ENCODE measurements at regions not wholly inside any gene's neighbourhood (a gene's known extent, or its start where the extent isn't known, plus 50 kb on each side); places are given as distances from the start of the nearest gene placed in this dataset.
"Not testable (repeated sequence)": the region's sequence is repeated elsewhere in the genome, so short reads cannot be mapped to it uniquely, and the experiment has no call there.

- TF ChIP-seq ZNF274 (IDR thresholded peaks at IDR 0.05; ENCODE audit: low read depth, low read length): no peak
- no peak overlapping the region for H3K4me3 ChIP-seq (ENCODE audit: low read length)
Observed at GRCh38 chr1:41983451-41983850, 64.7 kb upstream of the HIVEP3 start.

GRCh38 chr1:41981796-41982195 is 63.1 kb upstream of the HIVEP3 start:
- no peak overlapping the region for H3K4me3 ChIP-seq (ENCODE audit: low read length)
- TF ChIP-seq ZNF274 (IDR thresholded peaks at IDR 0.05; ENCODE audit: low read depth, low read length): no peak

DNA sequence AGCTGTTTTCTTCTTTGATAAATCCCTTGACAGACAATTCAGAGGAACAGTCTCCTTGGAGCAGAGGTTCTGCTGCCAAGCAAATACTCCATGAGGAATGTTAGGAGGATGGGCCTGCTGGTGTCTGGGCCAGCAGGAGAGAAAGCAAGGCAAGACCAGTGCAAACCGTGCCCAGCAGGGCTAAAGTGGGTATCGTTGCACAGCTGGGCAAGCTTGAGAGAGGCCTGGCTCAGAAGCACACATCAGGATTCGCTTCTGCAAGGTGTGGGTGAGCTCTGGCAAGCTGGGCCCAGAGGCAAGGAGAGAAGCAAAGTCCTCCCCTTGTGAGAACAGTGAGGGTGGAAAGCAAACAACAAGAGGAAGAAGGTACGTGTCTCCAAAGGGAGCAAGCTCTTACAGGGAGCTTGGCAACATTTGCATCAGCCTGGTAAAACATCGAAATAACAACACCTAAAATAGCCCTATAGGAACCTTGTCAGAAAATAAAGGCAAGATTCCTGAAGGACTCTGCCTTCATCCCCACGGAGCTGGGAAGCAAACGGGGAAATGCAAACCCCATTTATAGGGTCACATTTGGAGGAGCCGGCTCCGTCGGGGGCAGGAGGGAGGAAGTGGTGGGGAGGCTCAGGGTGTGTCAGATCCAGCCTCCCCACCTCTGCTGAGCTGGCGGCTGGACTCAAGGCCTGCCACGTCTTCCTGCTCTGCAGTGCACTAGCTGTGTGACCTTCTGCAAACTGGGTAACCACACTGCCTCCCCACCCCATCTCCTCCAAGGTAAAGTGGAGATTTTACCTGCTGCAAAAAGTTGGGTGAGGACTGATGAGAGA is 62.3 kb upstream of the HIVEP3 start:
- no peak overlapping the region for H3K4me3 ChIP-seq (ENCODE audit: low read length)
- no peak for TF ChIP-seq ZNF274 (IDR thresholded peaks at IDR 0.05; ENCODE audit: low read depth, low read length)

GRCh38 chr1:41978986-41979385 is 60.3 kb upstream of the HIVEP3 start:
- no peak for TF ChIP-seq ZNF274 (IDR thresholded peaks at IDR 0.05; ENCODE audit: low read depth, low read length)
- H3K4me3 ChIP-seq (ENCODE audit: low read length): no peak overlapping the region

- no peak for TF ChIP-seq ZNF274 (IDR thresholded peaks at IDR 0.05; ENCODE audit: low read depth, low read length)
- no peak overlapping the region for H3K4me3 ChIP-seq (ENCODE audit: low read length)
Observed at GRCh38 chr1:41977326-41977725, 58.6 kb upstream of the HIVEP3 start.

- H3K4me3 ChIP-seq (ENCODE audit: low read length): no peak overlapping the region
- no peak for TF ChIP-seq ZNF274 (IDR thresholded peaks at IDR 0.05; ENCODE audit: low read depth, low read length)
Observed at GRCh38 chr1:41976671-41977070, 57.9 kb upstream of the HIVEP3 start.

GRCh38 chr1:41975850-41976569 is 57.3 kb upstream of the HIVEP3 start:
- TF ChIP-seq ZNF274 (IDR thresholded peaks at IDR 0.05; ENCODE audit: low read depth, low read length): no peak
- no peak overlapping the region for H3K4me3 ChIP-seq (ENCODE audit: low read length)

DNA sequence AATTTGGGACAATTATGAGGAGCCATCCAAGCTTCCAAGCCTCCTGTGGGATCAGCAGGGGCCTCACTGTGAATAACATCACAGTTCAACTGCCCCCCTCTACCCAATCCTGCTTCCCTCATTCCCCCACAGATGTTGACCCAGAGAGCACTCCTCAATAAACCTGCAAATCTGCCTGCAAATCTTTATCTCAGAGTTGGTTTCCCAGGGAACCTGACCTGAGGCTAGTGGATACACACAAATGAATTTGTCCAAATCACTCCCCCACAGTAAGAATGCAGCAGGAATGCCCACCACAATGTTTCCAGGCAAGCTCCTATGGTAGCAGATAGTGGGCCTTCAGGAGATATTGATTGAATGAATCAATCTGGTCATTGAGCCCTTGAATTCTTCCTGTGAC is 56.4 kb upstream of the HIVEP3 start:
- no peak overlapping the region for H3K4me3 ChIP-seq (ENCODE audit: low read length)
- TF ChIP-seq ZNF274 (IDR thresholded peaks at IDR 0.05; ENCODE audit: low read depth, low read length): no peak

GRCh38 chr1:41968557-41968956 is 49.8 kb upstream of the HIVEP3 start:
- not testable (repeated sequence) for H3K4me3 ChIP-seq (ENCODE audit: low read length)
